Hepatocyte (in vitro differentiated cells): ENCODE measurements at regions not wholly inside any gene's neighbourhood (a gene's known extent, or its start where the extent isn't known, plus 50 kb on each side); places are given as distances from the start of the nearest gene placed in this dataset.

ENCODE experiments used
- EZH2 ChIP-seq: fragments of 200-600 bp; sonication (generic); IDR thresholded peaks from 2 replicates; pipeline ENCODE4 v1.6.1; 2016; ENCODE audit warnings: antibody characterized with exemption, mild to moderate bottlenecking, borderline replicate concordance
- TF ChIP-seq, protein P1 (sequence below): fragments of 200-600 bp; sonication (generic); IDR thresholded peaks from 2 replicates; pipeline ENCODE4 v1.5.1; 2016; ENCODE audit warnings: antibody characterized with exemption, mild to moderate bottlenecking; ENCODE audit not compliant: poor library complexity

DNA sequence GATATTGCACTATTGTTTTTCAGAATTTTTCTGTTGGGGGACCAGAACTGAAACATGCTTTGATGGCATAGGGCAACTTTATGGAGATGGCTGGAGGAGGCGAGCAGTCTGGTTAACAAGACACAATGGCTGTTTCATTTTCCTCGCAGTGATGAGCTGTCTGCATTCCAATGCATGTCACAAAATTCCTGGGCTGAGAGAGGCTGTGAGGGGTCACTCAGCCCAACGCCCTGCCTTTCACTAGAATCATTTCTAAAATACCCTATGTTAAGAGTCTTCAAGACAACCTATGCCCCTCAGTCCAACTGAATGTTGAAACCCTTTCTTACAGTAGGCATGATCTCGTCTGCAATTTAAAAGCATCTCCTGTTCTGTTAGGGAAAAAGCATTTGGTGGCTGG is 1090.0 kb downstream of the BCL11A start:
- TF ChIP-seq, protein P1, sequence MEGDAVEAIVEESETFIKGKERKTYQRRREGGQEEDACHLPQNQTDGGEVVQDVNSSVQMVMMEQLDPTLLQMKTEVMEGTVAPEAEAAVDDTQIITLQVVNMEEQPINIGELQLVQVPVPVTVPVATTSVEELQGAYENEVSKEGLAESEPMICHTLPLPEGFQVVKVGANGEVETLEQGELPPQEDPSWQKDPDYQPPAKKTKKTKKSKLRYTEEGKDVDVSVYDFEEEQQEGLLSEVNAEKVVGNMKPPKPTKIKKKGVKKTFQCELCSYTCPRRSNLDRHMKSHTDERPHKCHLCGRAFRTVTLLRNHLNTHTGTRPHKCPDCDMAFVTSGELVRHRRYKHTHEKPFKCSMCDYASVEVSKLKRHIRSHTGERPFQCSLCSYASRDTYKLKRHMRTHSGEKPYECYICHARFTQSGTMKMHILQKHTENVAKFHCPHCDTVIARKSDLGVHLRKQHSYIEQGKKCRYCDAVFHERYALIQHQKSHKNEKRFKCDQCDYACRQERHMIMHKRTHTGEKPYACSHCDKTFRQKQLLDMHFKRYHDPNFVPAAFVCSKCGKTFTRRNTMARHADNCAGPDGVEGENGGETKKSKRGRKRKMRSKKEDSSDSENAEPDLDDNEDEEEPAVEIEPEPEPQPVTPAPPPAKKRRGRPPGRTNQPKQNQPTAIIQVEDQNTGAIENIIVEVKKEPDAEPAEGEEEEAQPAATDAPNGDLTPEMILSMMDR: no peak
- TF ChIP-seq EZH2: no peak
